HuH-7.5 (cell line): ENCODE measurements at regions not wholly inside any gene's neighbourhood (a gene's known extent, or its start where the extent isn't known, plus 50 kb on each side); places are given as distances from the start of the nearest gene placed in this dataset.
"Not testable (repeated sequence)": the region's sequence is repeated elsewhere in the genome, so short reads cannot be mapped to it uniquely, and the experiment has no call there.

Experiments
- DNase-seq: peaks from one replicate; pipeline ENCODE4 v3.0.0; 2011; ENCODE audit warnings: low spot score

- DNase-seq, result no peak
Observed at GRCh38 chr21:35602811-35603362, 457.4 kb downstream of the SETD4 start.

- no peak for DNase-seq
Observed at GRCh38 chr21:35601211-35601610, 459.1 kb downstream of the SETD4 start.

GRCh38 chr21:35599164-35599563 lies 461.2 kb downstream of the SETD4 start:
- DNase-seq, result no peak

- DNase-seq, result no peak
Observed at GRCh38 chr21:35597750-35598339, 462.5 kb downstream of the SETD4 start.

GRCh38 chr21:35594905-35595304 lies 465.4 kb downstream of the SETD4 start:
- no peak for DNase-seq

GRCh38 chr21:35593000-35593502 lies 467.3 kb downstream of the SETD4 start:
- no peak for DNase-seq

GRCh38 chr21:35590284-35590683 lies 470.0 kb downstream of the SETD4 start:
- DNase-seq, result not testable (repeated sequence)

GRCh38 chr21:35587841-35588380 lies 472.4 kb downstream of the SETD4 start:
- no peak for DNase-seq

- DNase-seq, result no peak
Observed at GRCh38 chr21:35586305-35586704, 474.0 kb downstream of the SETD4 start.

- DNase-seq, result no peak
Observed at GRCh38 chr21:35585878-35586277, 474.4 kb downstream of the SETD4 start.

- DNase-seq, result no peak
Observed at GRCh38 chr21:35585155-35585554, 475.2 kb downstream of the SETD4 start.

GRCh38 chr21:35583566-35584216 lies 476.6 kb downstream of the SETD4 start:
- DNase-seq, result no peak

- no peak for DNase-seq
Observed at GRCh38 chr21:35582731-35583130, 477.6 kb downstream of the SETD4 start.

GRCh38 chr21:35581640-35582039 lies 478.7 kb downstream of the SETD4 start:
- DNase-seq, result no peak

- DNase-seq, result no peak
Observed at GRCh38 chr21:35579520-35580293, 480.6 kb downstream of the SETD4 start.

- DNase-seq, result no peak
Observed at GRCh38 chr21:35578831-35579471, 481.4 kb downstream of the SETD4 start.

- no peak for DNase-seq
Observed at GRCh38 chr21:35578347-35578782, 482.0 kb downstream of the SETD4 start.

- no peak for DNase-seq
Observed at GRCh38 chr21:35575280-35575915, 484.9 kb downstream of the SETD4 start.

GRCh38 chr21:35573472-35574374 lies 486.6 kb downstream of the SETD4 start:
- peak; percentile 3 for DNase-seq

GRCh38 chr21:35571910-35572309 lies 488.4 kb downstream of the SETD4 start:
- no peak for DNase-seq
